Hepatocyte (in vitro differentiated cells): ENCODE measurements at regions not wholly inside any gene's neighbourhood (a gene's known extent, or its start where the extent isn't known, plus 50 kb on each side); places are given as distances from the start of the nearest gene placed in this dataset.

Source experiments
- CTCF ChIP-seq: fragments of 200-600 bp; sonication (generic); IDR thresholded peaks from 2 replicates; pipeline ENCODE4 v1.5.1; 2016; ENCODE audit warnings: antibody characterized with exemption, mild to moderate bottlenecking; ENCODE audit not compliant: poor library complexity
- EZH2 ChIP-seq: fragments of 200-600 bp; sonication (generic); IDR thresholded peaks from 2 replicates; pipeline ENCODE4 v1.6.1; 2016; ENCODE audit warnings: antibody characterized with exemption, mild to moderate bottlenecking, borderline replicate concordance

- TF ChIP-seq CTCF (no peak), EZH2 (no peak)
Observed at GRCh38 chr3:180185650-180186049, 148.9 kb upstream of the PEX5L start.
